SK-N-SH (cell line): ENCODE measurements at regions not wholly inside any gene's neighbourhood (a gene's known extent, or its start where the extent isn't known, plus 50 kb on each side); places are given as distances from the start of the nearest gene placed in this dataset.

Experiments
- CTCF ChIA-PET: fragments of 300-600, 350-600 bp; formaldehyde crosslinking; extraction: SDS; loops from one replicate; lab custom pipeline; 2021; lab: Yijun Ruan, JAX
- POLR2A ChIA-PET: fragments of 350-600 bp; sonication (Branson Sonifier 250); formaldehyde crosslinking; extraction: SDS; loops from one replicate; lab custom pipeline; 2020; ENCODE audit warnings: antibody characterized with exemption, inconsistent platforms; lab: Yijun Ruan, JAX
- DNase-seq: peaks from one replicate; pipeline ENCODE4 v3.0.0; 2012
- H2AFZ ChIP-seq: fragments of 200-600 bp; sonication (generic); 2 replicates; pipeline ENCODE4 v1.8.1; 2016; ENCODE audit warnings: antibody characterized with exemption, mild to moderate bottlenecking, low read depth
- H3F3A ChIP-seq: fragments of 200-600 bp; sonication (generic); replicated peaks from 2 replicates; pipeline ENCODE3; 2016; ENCODE audit warnings: antibody characterized with exemption, mild to moderate bottlenecking; ENCODE audit not compliant: insufficient read depth
- H3K27ac ChIP-seq, 2 experiments: fragments of 200-500 bp in 1 of 2; fragments of 200-600 bp in 1 of 2; sonication (Bioruptor generic) in 1 of 2; sonication (generic), shearing (Covaris generic) in 1 of 2; 2 replicates each; pipeline versions ENCODE4 v1.5.1 to v1.6.1; 2014 to 2016; ENCODE audit warnings: low read depth in 2 of 2, inconsistent platforms in 1 of 2, low read length in 1 of 2, mild to moderate bottlenecking in 1 of 2, mixed read lengths in 1 of 2
- H3K27me3 ChIP-seq: fragments of 200-600 bp; sonication (generic), shearing (Covaris generic); 2 replicates; pipeline ENCODE4 v1.6.1; 2016; ENCODE audit warnings: mixed run types; ENCODE audit not compliant: insufficient read depth
- H3K36me3 ChIP-seq, 2 experiments: fragments of 200-500 bp in 1 of 2; fragments of 200-600 bp in 1 of 2; sonication (Bioruptor generic) in 1 of 2; sonication (generic) in 1 of 2; replicated peaks in 1 of 2; 2 replicates each; pipeline versions ENCODE3 to v1.5.1; 2014 to 2016; ENCODE audit warnings: low read length in 1 of 2, mild to moderate bottlenecking in 1 of 2; ENCODE audit not compliant: insufficient read depth in 2 of 2, control insufficient read depth in 1 of 2
- H3K4me1 ChIP-seq, 2 experiments: fragments of 200-500 bp in 1 of 2; fragments of 200-600 bp in 1 of 2; sonication (Bioruptor generic) in 1 of 2; sonication (generic), shearing (Covaris generic) in 1 of 2; 2 replicates each; pipeline versions ENCODE4 v1.5.1 to v1.6.1; 2014 to 2016; ENCODE audit warnings: low read depth in 1 of 2, low read length in 1 of 2, mixed run types in 1 of 2; ENCODE audit not compliant: insufficient read depth in 2 of 2, control insufficient read depth in 1 of 2
- H3K4me2 ChIP-seq: fragments of 200-600 bp; sonication (generic), shearing (Covaris generic); 2 replicates; pipeline ENCODE4 v1.6.1; 2017; ENCODE audit warnings: mixed run types
- H3K4me3 ChIP-seq, 2 experiments: fragments of 200-500 bp in 1 of 2; fragments of 200-600 bp in 1 of 2; sonication (Bioruptor generic) in 1 of 2; sonication (generic), shearing (Covaris generic) in 1 of 2; 2 replicates each; pipeline versions ENCODE4 v1.5.1 to v1.8.1; 2014 to 2016; ENCODE audit warnings: low read depth in 2 of 2, inconsistent platforms in 1 of 2, low read length in 1 of 2, mild to moderate bottlenecking in 1 of 2, mixed read lengths in 1 of 2, moderate library complexity in 1 of 2
- H3K79me2 ChIP-seq: fragments of 200-600 bp; sonication (generic); 2 replicates; pipeline ENCODE4 v1.8.1; 2017; ENCODE audit warnings: mild to moderate bottlenecking; ENCODE audit not compliant: insufficient read depth
- H3K9ac ChIP-seq: fragments of 200-600 bp; sonication (generic); 2 replicates; pipeline ENCODE4 v1.6.1; 2017; ENCODE audit warnings: mixed run types
- H3K9me2 ChIP-seq: fragments of 200-600 bp; sonication (generic); 2 replicates; pipeline ENCODE4 v1.6.1; 2017; ENCODE audit warnings: mixed run types
- H3K9me3 ChIP-seq: fragments of 200-600 bp; sonication (generic); 2 replicates; pipeline ENCODE4 v1.6.1; 2017; ENCODE audit warnings: mixed run types, mild to moderate bottlenecking, moderate library complexity
- H4K20me1 ChIP-seq: fragments of 200-600 bp; sonication (generic); 2 replicates; pipeline ENCODE4 v1.6.1; 2017; ENCODE audit warnings: mild to moderate bottlenecking, mixed run types; ENCODE audit not compliant: insufficient read depth
- CHD2 ChIP-seq: fragments of 150-350 bp; IDR thresholded peaks from 2 replicates; pipeline ENCODE4 v1.6.1; 2018; ENCODE audit warnings: low read length; ENCODE audit not compliant: partially characterized antibody
- FOSL2 ChIP-seq: IDR thresholded peaks from 2 replicates; pipeline ENCODE4 v1.4.0; 2012; ENCODE audit warnings: low read depth, mild to moderate bottlenecking, moderate library complexity, borderline replicate concordance
- IRF3 ChIP-seq: fragments of 150-350 bp; IDR thresholded peaks from 2 replicates; pipeline ENCODE4 v1.6.1; 2016; ENCODE audit warnings: mild to moderate bottlenecking, low read depth, low read length
- MEF2A ChIP-seq: IDR thresholded peaks from 2 replicates; pipeline ENCODE4 v1.4.0; 2012; ENCODE audit warnings: low read depth, borderline replicate concordance
- POLR2AphosphoS5 ChIP-seq: IDR thresholded peaks from 2 replicates; pipeline ENCODE4 v1.6.1; 2012; ENCODE audit warnings: low read depth, low read length
- RAD21 ChIP-seq: IDR thresholded peaks from 2 replicates; pipeline ENCODE4 v1.6.1; 2012; ENCODE audit warnings: mild to moderate bottlenecking, low read length
- RCOR1 ChIP-seq: fragments of 150-350 bp; IDR thresholded peaks from 2 replicates; pipeline ENCODE4 v1.6.1; 2017; ENCODE audit warnings: antibody characterized with exemption, low read length
- RFX5 ChIP-seq: IDR thresholded peaks from 2 replicates; pipeline ENCODE4 v1.6.1; 2012; ENCODE audit warnings: mild to moderate bottlenecking, improper control_type of control experiment, low read length
- TCF12 ChIP-seq: IDR thresholded peaks from 2 replicates; pipeline ENCODE4 v1.4.0; 2012
- ZBTB33 ChIP-seq: IDR thresholded peaks from 2 replicates; pipeline ENCODE4 v1.4.0; 2012; ENCODE audit warnings: low read depth, borderline replicate concordance
- WGBS: methylation state at CpG from one replicate; pipeline ENCODE4 v1.1.6; 2017; ENCODE audit warnings: low lambda C conversion rate; 5-methylcytosine and 5-hydroxymethylcytosine counted together

- H3K4me2 ChIP-seq: no peak overlapping the region
- no peaks in the 10 kb centered on the region for H3F3A ChIP-seq
- H2AFZ ChIP-seq: no peak overlapping the region
- DNase-seq: no peak
- POLR2A ChIA-PET: no interaction called here
- no peak overlapping the region for H3K4me3 ChIP-seq
- H3K9me3 ChIP-seq: no peaks in the 10 kb centered on the region
- peak overlapping the region in 1 of 2 experiments; percentile 97; a peak in 1 of 4 replicates for H3K27ac ChIP-seq
- WGBS: 100% methylated on average over 7 of the region's 19 CpGs
- TF ChIP-seq CHD2 (no peak), RCOR1 (no peak), IRF3 (no peak), FOSL2 (no peak), TCF12 (no peak), MEF2A (no peak), RFX5 (no peak)
- TF ChIP-seq, all 33 proteins: peak for 0
- Histone ChIP-seq H3K9ac (no peak overlapping the region), H3K27me3 (no peaks in the 10 kb centered on the region), H3K4me1 (peaks cover 0 to 52% of the 10 kb centered on the region in 2 experiments; a peak in 3 of 4 replicates), H3K36me3 (no peaks in the 10 kb centered on the region), H3K79me2 (peaks cover under 1% of the 10 kb centered on the region; the same call in 1 of the 2 replicates), H3K9me2 (no peaks in the 10 kb centered on the region), H4K20me1 (peaks cover 3% of the 10 kb centered on the region; the same call in 1 of the 2 replicates)
- CTCF ChIA-PET: interaction anchor here (0.7 to 2.1 kb wide), 7 partner anchors 22 to 210 kb away, joined by 3 to 10 read pairs (median 4); no protein-coding TSS in a partner anchor
These were observed 170.3 kb downstream of the GLI2 start for GRCh38 chr2:120905824-120906571.

GRCh38 chr2:120906914-120907313 is 171.2 kb downstream of the GLI2 start:
- POLR2A ChIA-PET: no interaction called here

More at GRCh38 chr2:120906914-120907313, 171.2 kb downstream of the GLI2 start:
- H3K9me3 ChIP-seq: no peaks in the 10 kb centered on the region
- peaks cover 5% of the 10 kb centered on the region; the same call in 1 of the 2 replicates for H3K79me2 ChIP-seq
- H3K27me3 ChIP-seq: no peaks in the 10 kb centered on the region
- no peak overlapping the region for H3K9ac ChIP-seq
- no peak overlapping the region for H2AFZ ChIP-seq
- H3F3A ChIP-seq: no peaks in the 10 kb centered on the region
- no peaks in the 10 kb centered on the region for H3K36me3 ChIP-seq
- peaks cover 0 to 47% of the 10 kb centered on the region in 2 experiments for H3K4me1 ChIP-seq
- CTCF ChIA-PET: interaction anchor here (1.4 to 2.1 kb wide), 3 partner anchors 164 to 211 kb away, joined by 3 to 10 read pairs (median 7); no protein-coding TSS in a partner anchor
- 96% methylated on average over 6 of the region's 6 CpGs for WGBS
- H3K27ac ChIP-seq: no peak overlapping the region
- H3K4me2 ChIP-seq: no peak overlapping the region
- no peaks in the 10 kb centered on the region for H3K9me2 ChIP-seq
- no peak for TF ChIP-seq RCOR1
- no peak for TF ChIP-seq RAD21
- TF ChIP-seq TCF12: no peak
- TF ChIP-seq FOSL2: no peak
- no peak for TF ChIP-seq POLR2AphosphoS5
- no peak for TF ChIP-seq ZBTB33
- TF ChIP-seq RFX5: no peak
- no peak overlapping the region for H3K4me3 ChIP-seq
- H4K20me1 ChIP-seq: peaks cover 3% of the 10 kb centered on the region; the same call in 1 of the 2 replicates
- DNase-seq: no peak
